ENCODE measurements at regions not wholly inside any gene's neighbourhood (a gene's known extent, or its start where the extent isn't known, plus 50 kb on each side); places are given as distances from the start of the nearest gene placed in this dataset.

DNA sequence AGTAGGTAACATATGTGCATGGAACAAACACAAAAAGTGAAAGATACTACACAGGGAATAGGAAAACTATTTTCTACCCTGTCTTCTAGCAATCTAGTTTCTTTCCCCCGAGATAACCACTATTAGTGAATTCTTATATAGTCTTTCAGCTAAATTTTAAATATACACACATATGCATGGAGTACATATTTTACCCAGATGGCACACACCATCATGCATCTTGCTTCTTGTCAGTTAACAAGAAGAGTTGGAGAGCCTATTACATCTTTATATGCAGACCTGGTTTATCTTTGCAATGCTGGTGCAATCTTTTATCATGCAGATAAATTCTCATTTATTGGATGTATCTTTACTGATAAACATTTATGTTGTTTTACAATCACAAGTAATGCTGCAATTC, 100.4 kb downstream of the OTOR start:
- in situ Hi-C loops (cut with MboI), result no loop called here
- ChIA-PET POLR2A (no interaction called here), SMC1A (ENCODE audit: uncharacterized antibody, unreplicated experiment) (no interaction called here), RAD21 (ENCODE audit: unreplicated experiment) (no interaction called here), CTCF (no interaction called here)
- H3K4me2 ChIP-seq (ENCODE audit: control insufficient read depth, insufficient read depth), result no peak overlapping the region
- H3K9me3 ChIP-seq (replicated peaks; ENCODE audit: control insufficient read depth, insufficient read depth, low read length), result no peaks in the 10 kb centered on the region
- no peak for TF ChIP-seq SUZ12 (IDR thresholded peaks at IDR 0.05; ENCODE audit: unreplicated experiment)
- TF ChIP-seq, protein P1, sequence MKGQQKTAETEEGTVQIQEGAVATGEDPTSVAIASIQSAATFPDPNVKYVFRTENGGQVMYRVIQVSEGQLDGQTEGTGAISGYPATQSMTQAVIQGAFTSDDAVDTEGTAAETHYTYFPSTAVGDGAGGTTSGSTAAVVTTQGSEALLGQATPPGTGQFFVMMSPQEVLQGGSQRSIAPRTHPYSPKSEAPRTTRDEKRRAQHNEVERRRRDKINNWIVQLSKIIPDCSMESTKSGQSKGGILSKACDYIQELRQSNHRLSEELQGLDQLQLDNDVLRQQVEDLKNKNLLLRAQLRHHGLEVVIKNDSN (IDR thresholded peaks at IDR 0.05; ENCODE audit: borderline replicate concordance, extremely low read length, insufficient read depth, low read depth, low read length), result no peak
- no peak for TF ChIP-seq PML (IDR thresholded peaks at IDR 0.05; ENCODE audit: low read length)
- TF ChIP-seq POLR2AphosphoS5 (IDR thresholded peaks at IDR 0.05; ENCODE audit: low read length), result no peak
- no peak for TF ChIP-seq MYC (IDR thresholded peaks at IDR 0.05; ENCODE audit: insufficient read depth, insufficient read length, insufficient replicate concordance, low read length, severe bottlenecking)
- TF ChIP-seq, protein P2, sequence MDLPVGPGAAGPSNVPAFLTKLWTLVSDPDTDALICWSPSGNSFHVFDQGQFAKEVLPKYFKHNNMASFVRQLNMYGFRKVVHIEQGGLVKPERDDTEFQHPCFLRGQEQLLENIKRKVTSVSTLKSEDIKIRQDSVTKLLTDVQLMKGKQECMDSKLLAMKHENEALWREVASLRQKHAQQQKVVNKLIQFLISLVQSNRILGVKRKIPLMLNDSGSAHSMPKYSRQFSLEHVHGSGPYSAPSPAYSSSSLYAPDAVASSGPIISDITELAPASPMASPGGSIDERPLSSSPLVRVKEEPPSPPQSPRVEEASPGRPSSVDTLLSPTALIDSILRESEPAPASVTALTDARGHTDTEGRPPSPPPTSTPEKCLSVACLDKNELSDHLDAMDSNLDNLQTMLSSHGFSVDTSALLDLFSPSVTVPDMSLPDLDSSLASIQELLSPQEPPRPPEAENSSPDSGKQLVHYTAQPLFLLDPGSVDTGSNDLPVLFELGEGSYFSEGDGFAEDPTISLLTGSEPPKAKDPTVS (IDR thresholded peaks at IDR 0.05; ENCODE audit: low read depth, low read length), result no peak
- no peak for TF ChIP-seq ZZZ3 (IDR thresholded peaks at IDR 0.05; ENCODE audit: control insufficient read depth, insufficient read length, low read depth)
- intact Hi-C loops (cut with micrococcal nuclease; ENCODE audit: unreplicated experiment), result no loop called here
- no peak overlapping the region for H3K27ac ChIP-seq (ENCODE audit: control insufficient read depth, insufficient read depth)
- H3K4me1 ChIP-seq (ENCODE audit: control insufficient read depth, insufficient read depth, low read length), result no peaks in the 10 kb centered on the region
- BruUV-seq (replicated peaks), result no TSS peak
- 0% methylated on average over 1 of the region's 1 CpG for WGBS (ENCODE audit: insufficient coverage, insufficient replicate concordance, low lambda C conversion rate, missing lambda C conversion rate)
- FAIRE-seq (no peak), ATAC-seq (no peak), DNase-seq (ENCODE audit: low read depth, low spot score) (no peak)
- no peaks in the 10 kb centered on the region for H4K20me1 ChIP-seq (ENCODE audit: control insufficient read depth, insufficient read depth)
- no peak overlapping the region for H3K9ac ChIP-seq (ENCODE audit: control insufficient read depth, insufficient read depth, low read length)
- no peaks in the 10 kb centered on the region for H3K79me2 ChIP-seq (ENCODE audit: control insufficient read depth, insufficient read depth, low read length)
- H3K27me3 ChIP-seq (replicated peaks in 1 of 2; ENCODE audit: control insufficient read depth in 2 of 2, insufficient read depth in 2 of 2, low read length in 1 of 2), result no peaks in the 10 kb centered on the region
- H3K36me3 ChIP-seq (ENCODE audit: control insufficient read depth in 2 of 2, insufficient read depth in 2 of 2, low read length in 1 of 2), result no peaks in the 10 kb centered on the region
- H3K4me3 ChIP-seq, result no peak overlapping the region
- no peak overlapping the region for H2AFZ ChIP-seq (ENCODE audit: control insufficient read depth, low read depth, low read length)
